Mesodermal cell (in vitro differentiated cells): ENCODE measurements at regions not wholly inside any gene's neighbourhood (a gene's known extent, or its start where the extent isn't known, plus 50 kb on each side); places are given as distances from the start of the nearest gene placed in this dataset.
A peak's percentile ranks its signal among the peaks of the same experiment; 100 is the strongest.

Experiments used
- H3K27ac ChIP-seq: 2 replicates; pipeline ENCODE4 v1.7.0; 2013; ENCODE audit warnings: mild to moderate bottlenecking, low read depth, low read length, moderate library complexity; ENCODE audit not compliant: severe bottlenecking
- H3K36me3 ChIP-seq: 2 replicates; pipeline ENCODE4 v1.7.1; 2013; ENCODE audit warnings: mild to moderate bottlenecking, low read length, moderate library complexity; ENCODE audit not compliant: control insufficient read depth, insufficient read depth
- H3K4me1 ChIP-seq: one replicate; pipeline ENCODE4 v1.7.1; 2013; ENCODE audit warnings: mild to moderate bottlenecking, low read length; ENCODE audit not compliant: insufficient read depth, control insufficient read depth, poor library complexity, severe bottlenecking
- H3K4me3 ChIP-seq: 2 replicates; pipeline ENCODE4 v1.7.0; 2013; ENCODE audit warnings: low read length, control low read depth, mild to moderate bottlenecking; ENCODE audit not compliant: insufficient read depth, poor library complexity, severe bottlenecking; ENCODE audit errors: extremely low read depth
- H3K9me3 ChIP-seq: 2 replicates; pipeline ENCODE4 v1.7.1; 2013; ENCODE audit warnings: mild to moderate bottlenecking, low read length, moderate library complexity; ENCODE audit not compliant: control insufficient read depth
- WGBS, 2 experiments: methylation state at CpG; one replicate each; pipeline ENCODE4 v1.1.5; 2013; ENCODE audit warnings: missing lambda C conversion rate in 2 of 2; ENCODE audit not compliant: insufficient coverage in 2 of 2; 5-methylcytosine and 5-hydroxymethylcytosine counted together

GRCh38 chr13:47133011-47133445, 236.2 kb upstream of the HTR2A start:
- peak overlapping the region; percentile 32 for H3K27ac ChIP-seq
- no peaks in the 10 kb centered on the region for H3K4me1 ChIP-seq
- H3K4me3 ChIP-seq = no peak overlapping the region
- WGBS, 2 experiments = 100% methylated on average over 1 of the region's 1 CpG; no CpG with 5 or more reads in 1 of the 2 experiments
- H3K9me3 ChIP-seq = no peaks in the 10 kb centered on the region
- H3K36me3 ChIP-seq = no peaks in the 10 kb centered on the region

DNA sequence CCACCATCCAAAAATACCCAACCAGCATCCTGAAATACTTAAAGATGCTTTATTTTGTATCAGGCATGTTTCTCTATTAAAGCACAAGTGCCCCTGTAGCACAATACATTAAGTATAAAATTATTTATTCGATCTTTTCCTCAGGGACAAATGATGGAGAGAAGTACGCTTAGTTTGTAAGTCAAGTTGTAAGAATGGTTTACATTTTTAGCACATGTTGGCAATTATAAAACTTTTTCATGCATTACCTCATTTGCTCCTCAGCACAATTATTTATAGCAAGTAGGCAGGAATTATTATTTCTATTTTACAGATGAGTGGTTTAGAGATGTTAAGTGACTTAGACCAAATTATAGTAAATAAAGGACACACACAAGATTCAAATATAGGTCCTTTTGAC, 232.6 kb upstream of the HTR2A start:
- Histone ChIP-seq H3K4me3 (no peak overlapping the region), H3K27ac (no peak overlapping the region), H3K36me3 (no peaks in the 10 kb centered on the region), H3K4me1 (no peaks in the 10 kb centered on the region), H3K9me3 (no peaks in the 10 kb centered on the region)
- WGBS, 2 experiments = no CpG with 5 or more reads among the region's 2 CpGs

DNA sequence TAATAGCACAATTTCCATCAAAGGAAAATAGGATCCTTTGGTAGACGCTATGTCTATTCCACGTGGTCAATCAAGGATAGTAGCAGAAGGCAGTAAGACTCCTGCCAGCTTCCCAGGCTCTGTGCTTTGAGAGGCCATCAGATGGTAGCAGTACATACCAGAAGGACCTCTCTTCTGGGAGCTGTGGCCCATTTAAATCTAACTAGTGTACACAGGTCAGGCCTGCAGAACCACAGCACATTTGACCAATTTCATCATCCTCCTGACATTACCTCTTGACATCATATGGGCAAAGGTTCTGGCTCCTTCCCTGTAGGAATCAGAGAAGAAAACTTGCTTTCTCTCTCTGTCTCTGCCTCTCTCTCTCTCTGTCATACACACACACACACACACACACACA, 229.6 kb upstream of the HTR2A start:
- H3K9me3 ChIP-seq = peaks cover 5% of the 10 kb centered on the region
- no peak overlapping the region for H3K27ac ChIP-seq
- H3K4me3 ChIP-seq = no peak overlapping the region
- WGBS, 2 experiments = 89 to 100% methylated on average over 2 of the region's 2 CpGs
- peaks cover 4% of the 10 kb centered on the region for H3K4me1 ChIP-seq
- H3K36me3 ChIP-seq = no peaks in the 10 kb centered on the region

DNA sequence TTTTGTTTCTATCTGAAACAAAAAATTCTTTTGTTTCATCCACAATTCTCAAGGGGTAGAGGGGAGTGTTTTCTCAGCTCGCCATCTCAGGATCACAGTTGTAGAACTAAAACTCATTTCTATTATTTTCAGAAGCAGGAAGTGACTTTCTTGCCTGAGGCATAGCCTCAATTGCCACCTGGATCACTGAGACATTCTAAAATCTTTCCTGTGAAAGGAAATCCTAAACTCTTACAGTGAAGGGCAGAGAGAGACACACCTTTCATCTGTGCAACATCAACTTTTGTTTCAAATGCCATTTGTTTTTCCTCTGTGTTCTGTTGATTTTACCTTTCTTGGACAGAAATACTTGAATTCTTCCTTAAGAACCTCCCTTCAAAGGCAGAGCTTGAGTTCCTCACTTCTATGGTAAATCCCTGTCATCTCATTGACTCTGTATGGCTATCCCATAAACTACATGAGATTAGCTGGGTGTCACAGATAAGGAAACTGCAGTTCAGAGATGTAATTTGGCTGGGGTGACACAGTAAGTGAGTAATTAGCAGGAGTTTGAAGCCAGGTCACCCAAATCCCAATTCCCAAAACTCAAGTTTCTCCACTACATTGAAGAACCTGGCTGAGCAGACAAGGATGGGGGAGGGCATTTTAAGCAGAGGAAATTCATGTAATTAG, 224.4 kb upstream of the HTR2A start:
- peaks cover 35% of the 10 kb centered on the region for H3K4me1 ChIP-seq
- no peaks in the 10 kb centered on the region for H3K36me3 ChIP-seq
- no CpG with 5 or more reads among the region's 1 CpG for WGBS, 2 experiments
- no peak overlapping the region for H3K27ac ChIP-seq
- peaks cover 5% of the 10 kb centered on the region for H3K9me3 ChIP-seq
- H3K4me3 ChIP-seq = no peak overlapping the region

GRCh38 chr13:47120282-47120681, 223.4 kb upstream of the HTR2A start:
- no peak overlapping the region for H3K4me3 ChIP-seq
- WGBS, 2 experiments = 94 to 98% methylated on average over 4 to 5 of the region's 5 CpGs
- H3K36me3 ChIP-seq = no peaks in the 10 kb centered on the region
- H3K27ac ChIP-seq = no peak overlapping the region
- peaks cover 5% of the 10 kb centered on the region for H3K9me3 ChIP-seq
- peaks cover 35% of the 10 kb centered on the region for H3K4me1 ChIP-seq

DNA sequence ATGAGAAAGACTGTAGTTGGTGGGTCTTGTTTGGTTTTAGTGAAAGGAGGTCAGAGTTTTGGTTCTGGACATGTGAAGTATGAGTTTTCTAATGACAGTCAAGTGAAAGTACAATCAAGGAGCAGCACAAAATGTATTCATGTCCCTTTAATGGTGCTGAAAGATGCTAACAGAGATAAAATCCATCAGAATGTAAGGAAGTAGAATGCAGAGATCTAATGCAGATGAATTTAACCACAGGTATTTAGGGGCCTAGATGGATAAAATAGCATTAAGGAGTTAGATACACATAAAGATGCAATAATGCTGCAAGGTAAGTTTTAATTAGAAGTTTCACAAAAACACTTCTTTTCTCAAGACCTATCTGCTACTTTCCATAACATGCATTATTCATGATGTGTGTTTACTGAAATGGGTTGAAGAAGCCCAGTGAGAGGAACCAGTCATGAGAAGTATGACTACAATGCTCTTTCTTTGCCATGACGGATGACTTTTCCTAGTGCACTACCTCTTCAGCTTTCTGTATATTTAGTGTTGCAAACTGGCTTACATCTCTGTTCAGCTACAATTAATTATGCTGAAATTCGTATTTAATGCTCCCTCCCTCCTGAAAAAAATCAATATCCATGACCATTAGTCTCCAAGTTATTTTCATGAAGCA, 222.9 kb upstream of the HTR2A start:
- Histone ChIP-seq H3K36me3 (no peaks in the 10 kb centered on the region), H3K4me3 (no peak overlapping the region), H3K9me3 (peaks cover 5% of the 10 kb centered on the region), H3K27ac (no peak overlapping the region), H3K4me1 (peaks cover 35% of the 10 kb centered on the region)
- WGBS, 2 experiments = 100% methylated on average over 1 of the region's 2 CpGs; no CpG with 5 or more reads in 1 of the 2 experiments

DNA sequence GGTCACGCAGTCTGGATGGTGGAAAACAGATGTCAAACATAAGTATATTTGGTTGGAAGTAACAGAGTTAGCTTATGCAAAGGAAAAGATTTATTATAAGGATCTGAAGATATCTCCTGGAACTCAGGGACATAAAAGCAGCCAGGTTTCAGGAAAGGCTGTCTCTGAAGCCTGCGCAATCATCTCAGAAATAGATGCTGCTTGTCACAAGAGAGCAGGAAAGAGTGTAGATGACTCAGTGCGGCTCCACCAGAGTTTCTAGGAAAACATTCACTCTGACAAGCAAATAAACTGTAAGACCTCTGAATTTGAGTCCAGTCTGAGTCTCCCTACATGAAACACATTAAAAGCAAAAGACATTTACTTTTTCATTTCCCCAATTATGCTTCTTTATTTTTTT, 220.4 kb upstream of the HTR2A start:
- Histone ChIP-seq H3K27ac (peak overlapping the region; percentile 31), H3K4me3 (no peak overlapping the region), H3K9me3 (no peaks in the 10 kb centered on the region), H3K36me3 (no peaks in the 10 kb centered on the region), H3K4me1 (peaks cover 54% of the 10 kb centered on the region)
- WGBS, 2 experiments = 90 to 93% methylated on average over 3 of the region's 3 CpGs

DNA sequence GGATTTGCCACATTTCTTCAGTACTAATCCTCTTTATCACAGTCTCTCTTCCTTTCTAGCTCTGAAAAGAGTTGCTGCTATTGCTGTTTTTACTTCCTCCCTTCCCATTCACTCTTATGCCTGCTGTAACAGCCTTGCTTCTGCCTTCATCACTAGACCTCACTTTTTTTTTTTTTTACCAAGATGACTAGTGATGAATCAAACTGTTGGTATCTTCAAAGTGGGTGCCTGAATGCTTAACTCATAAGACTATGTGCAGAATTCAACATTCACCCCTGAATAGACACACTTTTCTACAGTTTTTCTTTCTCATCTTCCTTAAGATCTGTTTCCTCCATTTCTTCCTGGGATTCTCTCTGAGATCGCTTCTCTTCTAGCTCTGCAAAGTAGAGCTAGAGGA, 217.2 kb upstream of the HTR2A start:
- Histone ChIP-seq H3K27ac (peak overlapping the region; percentile 62), H3K36me3 (no peaks in the 10 kb centered on the region), H3K4me1 (peaks cover 39% of the 10 kb centered on the region), H3K9me3 (no peaks in the 10 kb centered on the region), H3K4me3 (no peak overlapping the region)
- WGBS, 2 experiments = 89 to 100% methylated on average over 1 of the region's 1 CpG

GRCh38 chr13:47112903-47113299, 216.0 kb upstream of the HTR2A start:
- Histone ChIP-seq H3K36me3 (no peaks in the 10 kb centered on the region), H3K4me3 (no peak overlapping the region), H3K27ac (no peak overlapping the region), H3K4me1 (peaks cover 33% of the 10 kb centered on the region), H3K9me3 (no peaks in the 10 kb centered on the region)
- WGBS, 2 experiments = 67% methylated on average over 1 of the region's 1 CpG; no CpG with 5 or more reads in 1 of the 2 experiments

GRCh38 chr13:47112205-47112902, 215.5 kb upstream of the HTR2A start:
- H3K4me1 ChIP-seq = peaks cover 32% of the 10 kb centered on the region
- no peaks in the 10 kb centered on the region for H3K9me3 ChIP-seq
- H3K27ac ChIP-seq = peak overlapping the region; percentile 0
- no peaks in the 10 kb centered on the region for H3K36me3 ChIP-seq
- H3K4me3 ChIP-seq = no peak overlapping the region
- 40 to 65% methylated on average over 2 to 3 of the region's 4 CpGs for WGBS, 2 experiments
